Stimulated activated CD4-positive, alpha-beta T cell treated with anti-CD3 and anti-CD28 coated beads, Interleukin-1b, Interleukin-23, amount 100 ng/mL, for 24 hours (primary cell): ENCODE measurements at regions not wholly inside any gene's neighbourhood (a gene's known extent, or its start where the extent isn't known, plus 50 kb on each side); places are given as distances from the start of the nearest gene placed in this dataset.

ENCODE experiments used
- DNase-seq, 4 experiments: peaks; one replicate each; pipeline ENCODE4 v3.0.0-alpha.2; 2020; ENCODE audit warnings: low read depth in 4 of 4, low spot score in 1 of 4

- no peak for DNase-seq
Measured at GRCh38 chr10:110432814-110433565, 64.7 kb upstream of the DUSP5 start.

GRCh38 chr10:110433740-110434139, 64.0 kb upstream of the DUSP5 start:
- no peak for DNase-seq

GRCh38 chr10:110434489-110435096, 63.1 kb upstream of the DUSP5 start:
- no peak for DNase-seq

- DNase-seq, result no peak
Measured at GRCh38 chr10:110436554-110437350, 61.0 kb upstream of the DUSP5 start.

- DNase-seq, result no peak
Measured at GRCh38 chr10:110437351-110437605, 60.4 kb upstream of the DUSP5 start.

GRCh38 chr10:110437761-110438341, 59.9 kb upstream of the DUSP5 start:
- DNase-seq, result no peak

GRCh38 chr10:110442746-110443145, 55.0 kb upstream of the DUSP5 start:
- no peak for DNase-seq

GRCh38 chr10:110443239-110444003, 54.3 kb upstream of the DUSP5 start:
- DNase-seq, result no peak

GRCh38 chr10:110444004-110444337, 53.7 kb upstream of the DUSP5 start:
- no peak for DNase-seq

GRCh38 chr10:110445871-110446270, 51.8 kb upstream of the DUSP5 start:
- no peak for DNase-seq

- DNase-seq, result no peak
Measured at GRCh38 chr10:110446277-110446676, 51.4 kb upstream of the DUSP5 start.

- DNase-seq, result no peak
Measured at GRCh38 chr10:110446954-110447608, 50.6 kb upstream of the DUSP5 start.

GRCh38 chr10:110447886-110448285, 49.8 kb upstream of the DUSP5 start:
- no peak for DNase-seq
